GM12878 (cell line): ENCODE measurements at regions not wholly inside any gene's neighbourhood (a gene's known extent, or its start where the extent isn't known, plus 50 kb on each side); places are given as distances from the start of the nearest gene placed in this dataset.

Experiments used
- ATAC-seq: fragments of 200-7000 bp; cut with Tn5 transposase; 3 replicates; pipeline ENCODE4 v1.9.1; 2020; ENCODE audit warnings: mild to moderate bottlenecking, moderate library complexity
- BruUV-seq: library from RNA; stranded (reverse); fragments of 400-500 nt; replicated peaks from 2 replicates; lab custom pipeline; 2021; lab: Mats Ljungman, UMichigan
- CTCF ChIA-PET: fragments of 300-600 bp; sonication (Branson Sonifier 250); formaldehyde crosslinking; extraction: SDS; loops from one replicate; lab custom pipeline; 2021; ENCODE audit warnings: inconsistent platforms; lab: Yijun Ruan, JAX
- POLR2A ChIA-PET: fragments of 350-600 bp; formaldehyde crosslinking; extraction: SDS; loops from one replicate; lab custom pipeline; 2021; ENCODE audit warnings: inconsistent platforms; lab: Charles Lee
- RAD21 ChIA-PET: fragments of 300-600 bp; sonication (Branson Sonifier 250); formaldehyde crosslinking; loops from one replicate; lab custom pipeline; 2023; ENCODE audit warnings: antibody characterized with exemption; ENCODE audit not compliant: unreplicated experiment; lab: Charles Lee
- SMC1A ChIA-PET: fragments of 300-600 bp; sonication (Branson Sonifier 250); formaldehyde crosslinking; loops from one replicate; lab custom pipeline; 2023; ENCODE audit not compliant: unreplicated experiment, uncharacterized antibody; lab: Charles Lee
- DNase-seq: peaks from one replicate; pipeline ENCODE4 v3.0.0-alpha.2; 2011; ENCODE audit warnings: low read depth, low spot score
- FAIRE-seq: peaks from 3 replicates; lab custom pipeline; 2011; peaks lifted over from hg19 to GRCh38; lab: Jason Lieb, UNC
- H2AFZ ChIP-seq: 2 replicates; pipeline ENCODE4 v1.6.0; 2011; ENCODE audit warnings: low read depth, low read length, control low read depth; ENCODE audit not compliant: control insufficient read depth
- H3K27ac ChIP-seq: 2 replicates; pipeline ENCODE4 v1.5.1; 2011; ENCODE audit warnings: control low read depth; ENCODE audit not compliant: control insufficient read depth, insufficient read depth
- H3K27me3 ChIP-seq, 2 experiments: replicated peaks in 1 of 2; 2 replicates each; pipeline versions ENCODE4 v1.6.0 to v1.6.1; 2011; ENCODE audit warnings: low read length in 1 of 2; ENCODE audit not compliant: control insufficient read depth in 2 of 2, insufficient read depth in 2 of 2
- H3K36me3 ChIP-seq, 2 experiments: 2 replicates each; pipeline ENCODE4 v1.5.1; 2011; ENCODE audit warnings: low read length in 1 of 2; ENCODE audit not compliant: control insufficient read depth in 2 of 2, insufficient read depth in 2 of 2
- H3K4me1 ChIP-seq: 2 replicates; pipeline ENCODE4 v1.6.1; 2011; ENCODE audit warnings: mild to moderate bottlenecking, low read length, moderate library complexity, mixed read lengths; ENCODE audit not compliant: control insufficient read depth, insufficient read depth
- H3K4me2 ChIP-seq: 2 replicates; pipeline ENCODE4 v1.6.0; 2011; ENCODE audit warnings: control low read depth; ENCODE audit not compliant: control insufficient read depth, insufficient read depth
- H3K4me3 ChIP-seq: fragments of 200-600 bp; sonication (generic); 2 replicates; pipeline ENCODE4 v1.5.1; 2016
- H3K79me2 ChIP-seq: 2 replicates; pipeline ENCODE4 v1.6.0; 2011; ENCODE audit warnings: low read length; ENCODE audit not compliant: control insufficient read depth, insufficient read depth
- H3K9ac ChIP-seq: 2 replicates; pipeline ENCODE4 v1.8.0; 2011; ENCODE audit warnings: low read length, control low read depth, mixed read lengths; ENCODE audit not compliant: control insufficient read depth, insufficient read depth
- H3K9me3 ChIP-seq: replicated peaks from 3 replicates; pipeline ENCODE4 v1.5.1; 2011; ENCODE audit warnings: mild to moderate bottlenecking, low read length; ENCODE audit not compliant: control insufficient read depth, insufficient read depth
- H4K20me1 ChIP-seq: 2 replicates; pipeline ENCODE4 v1.6.0; 2011; ENCODE audit not compliant: control insufficient read depth, insufficient read depth
- ASH2L ChIP-seq: fragments of 300-600, 200-600 bp; sonication (generic); IDR thresholded peaks from 2 replicates; pipeline ENCODE4 v1.6.1; 2017; ENCODE audit warnings: low read depth, mild to moderate bottlenecking, borderline replicate concordance
- ATF2 ChIP-seq: IDR thresholded peaks from 2 replicates; pipeline ENCODE4 v1.6.1; 2012; ENCODE audit warnings: low read length, inconsistent platforms
- CHD1 ChIP-seq: IDR thresholded peaks from 2 replicates; pipeline ENCODE4 v1.6.1; 2012; ENCODE audit warnings: low read depth, low read length, improper control_type of control experiment
- CHD4 ChIP-seq: fragments of 200-600 bp; sonication (generic); IDR thresholded peaks from 2 replicates; pipeline ENCODE4 v1.6.1; 2016; ENCODE audit warnings: mild to moderate bottlenecking
- ESRRA ChIP-seq: IDR thresholded peaks from 2 replicates; pipeline ENCODE4 v1.6.1; 2012; ENCODE audit warnings: mild to moderate bottlenecking, low read length, improper control_type of control experiment
- MEF2A ChIP-seq: IDR thresholded peaks from 2 replicates; pipeline ENCODE4 v1.6.1; 2011; ENCODE audit warnings: low read depth, mild to moderate bottlenecking, low read length, moderate library complexity; ENCODE audit not compliant: insufficient read depth
- PAX5 ChIP-seq: IDR thresholded peaks from 2 replicates; pipeline ENCODE4 v1.6.1; 2011; ENCODE audit warnings: low read depth, low read length, borderline replicate concordance
- SIN3A ChIP-seq: IDR thresholded peaks from 2 replicates; pipeline ENCODE4 v1.6.1; 2012; ENCODE audit warnings: low read depth, low read length, improper control_type of control experiment
- SMAD1 ChIP-seq: fragments of 450-650 bp; IDR thresholded peaks from 2 replicates; pipeline ENCODE4 v1.6.1; 2018; ENCODE audit warnings: mild to moderate bottlenecking, low read depth; ENCODE audit not compliant: partially characterized antibody
- SMAD5 ChIP-seq: IDR thresholded peaks from 2 replicates; pipeline ENCODE4 v1.6.1; 2016; ENCODE audit warnings: antibody characterized with exemption, low read depth
- STAT1 ChIP-seq: fragments of 450-650 bp; conservative IDR thresholded peaks from 2 replicates; pipeline ENCODE4 v1.6.1; 2014; ENCODE audit warnings: antibody characterized with exemption, mild to moderate bottlenecking
- SUZ12 ChIP-seq: fragments of 200-600 bp; sonication (generic); IDR thresholded peaks from one replicate; pipeline ENCODE4 v1.6.1; 2018; ENCODE audit warnings: antibody characterized with exemption, mild to moderate bottlenecking; ENCODE audit not compliant: unreplicated experiment
- ZNF207 ChIP-seq: fragments of 450-650 bp; IDR thresholded peaks from 2 replicates; pipeline ENCODE4 v1.6.1; 2014; ENCODE audit warnings: antibody characterized with exemption, mild to moderate bottlenecking, borderline replicate concordance
- ZNF217 ChIP-seq: fragments of 450-650 bp; IDR thresholded peaks from 2 replicates; pipeline ENCODE4 v1.6.1; 2017; ENCODE audit warnings: antibody characterized with exemption, mild to moderate bottlenecking
- ZNF384 ChIP-seq: IDR thresholded peaks from 2 replicates; pipeline ENCODE4 v1.6.1; 2012; ENCODE audit warnings: low read depth, mild to moderate bottlenecking, low read length, improper control_type of control experiment, borderline replicate concordance
- WGBS: methylation state at CpG from one replicate; pipeline ENCODE4 v1.1.6; 2016; ENCODE audit warnings: low lambda C conversion rate; ENCODE audit not compliant: insufficient replicate concordance, insufficient coverage; ENCODE audit errors: missing lambda C conversion rate; 5-methylcytosine and 5-hydroxymethylcytosine counted together
- in situ Hi-C: fragments of 300-500 bp; cut with MboI; formaldehyde crosslinking; loops from 9 replicates; pipeline ENCODE4 v1.14.3; 2018; ENCODE audit warnings: mixed read lengths
- intact Hi-C: fragments of 100-400 bp; cut with micrococcal nuclease; formaldehyde crosslinking; loops from one replicate; pipeline ENCODE4 v1.14.2; 2022; ENCODE audit not compliant: unreplicated experiment
- TF ChIP-seq, protein P1 (sequence below): fragments of 450-650 bp; IDR thresholded peaks from 2 replicates; pipeline ENCODE4 v1.6.1; 2016; ENCODE audit warnings: mild to moderate bottlenecking, moderate library complexity, borderline replicate concordance
- TF ChIP-seq, protein P2 (sequence below): fragments of 450-650 bp; conservative IDR thresholded peaks from 2 replicates; pipeline ENCODE4 v1.6.1; 2017; ENCODE audit warnings: mild to moderate bottlenecking, moderate library complexity
- TF ChIP-seq, protein P3 (sequence below): IDR thresholded peaks from 2 replicates; pipeline ENCODE4 v1.6.1; 2011; ENCODE audit warnings: low read depth, mild to moderate bottlenecking, low read length, moderate library complexity, borderline replicate concordance; ENCODE audit errors: extremely low read depth

DNA sequence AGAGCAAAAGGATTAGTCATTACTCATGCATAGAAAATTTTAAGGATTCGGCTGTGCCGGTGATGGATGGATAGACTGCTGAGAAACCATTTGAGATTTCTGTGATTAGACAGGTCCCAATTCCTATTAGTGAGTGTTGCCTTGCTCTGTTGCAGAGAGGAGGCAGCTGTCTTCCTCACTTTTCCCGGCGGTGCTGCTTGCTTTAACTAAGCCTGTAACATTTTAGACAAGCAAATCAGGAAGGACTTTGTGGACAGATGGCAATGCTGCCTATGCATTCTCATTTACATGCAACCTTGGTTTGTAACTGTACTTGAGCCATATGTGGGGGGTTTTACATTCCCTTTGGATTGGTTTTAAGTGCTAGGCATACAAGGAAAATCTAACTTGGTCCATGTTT lies 1176.3 kb downstream of the CDH18 start (continued):
- TF ChIP-seq ASH2L (no peak), MEF2A (no peak), ATF2 (no peak), SMAD1 (no peak), ZNF207 (no peak), SIN3A (no peak)
- TF ChIP-seq, protein P1, sequence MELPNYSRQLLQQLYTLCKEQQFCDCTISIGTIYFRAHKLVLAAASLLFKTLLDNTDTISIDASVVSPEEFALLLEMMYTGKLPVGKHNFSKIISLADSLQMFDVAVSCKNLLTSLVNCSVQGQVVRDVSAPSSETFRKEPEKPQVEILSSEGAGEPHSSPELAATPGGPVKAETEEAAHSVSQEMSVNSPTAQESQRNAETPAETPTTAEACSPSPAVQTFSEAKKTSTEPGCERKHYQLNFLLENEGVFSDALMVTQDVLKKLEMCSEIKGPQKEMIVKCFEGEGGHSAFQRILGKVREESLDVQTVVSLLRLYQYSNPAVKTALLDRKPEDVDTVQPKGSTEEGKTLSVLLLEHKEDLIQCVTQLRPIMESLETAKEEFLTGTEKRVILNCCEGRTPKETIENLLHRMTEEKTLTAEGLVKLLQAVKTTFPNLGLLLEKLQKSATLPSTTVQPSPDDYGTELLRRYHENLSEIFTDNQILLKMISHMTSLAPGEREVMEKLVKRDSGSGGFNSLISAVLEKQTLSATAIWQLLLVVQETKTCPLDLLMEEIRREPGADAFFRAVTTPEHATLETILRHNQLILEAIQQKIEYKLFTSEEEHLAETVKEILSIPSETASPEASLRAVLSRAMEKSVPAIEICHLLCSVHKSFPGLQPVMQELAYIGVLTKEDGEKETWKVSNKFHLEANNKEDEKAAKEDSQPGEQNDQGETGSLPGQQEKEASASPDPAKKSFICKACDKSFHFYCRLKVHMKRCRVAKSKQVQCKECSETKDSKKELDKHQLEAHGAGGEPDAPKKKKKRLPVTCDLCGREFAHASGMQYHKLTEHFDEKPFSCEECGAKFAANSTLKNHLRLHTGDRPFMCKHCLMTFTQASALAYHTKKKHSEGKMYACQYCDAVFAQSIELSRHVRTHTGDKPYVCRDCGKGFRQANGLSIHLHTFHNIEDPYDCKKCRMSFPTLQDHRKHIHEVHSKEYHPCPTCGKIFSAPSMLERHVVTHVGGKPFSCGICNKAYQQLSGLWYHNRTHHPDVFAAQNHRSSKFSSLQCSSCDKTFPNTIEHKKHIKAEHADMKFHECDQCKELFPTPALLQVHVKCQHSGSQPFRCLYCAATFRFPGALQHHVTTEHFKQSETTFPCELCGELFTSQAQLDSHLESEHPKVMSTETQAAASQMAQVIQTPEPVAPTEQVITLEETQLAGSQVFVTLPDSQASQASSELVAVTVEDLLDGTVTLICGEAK = no peak

- intact Hi-C loops (no loop called here), in situ Hi-C loops (no loop called here)
- no peak overlapping the region for H3K9ac ChIP-seq
- no peak overlapping the region for H3K4me3 ChIP-seq
- DNase-seq (no peak), FAIRE-seq (no peak), ATAC-seq (no peak)
- H3K9me3 ChIP-seq = no peaks in the 10 kb centered on the region
- ChIA-PET RAD21 (no interaction called here), POLR2A (no interaction called here), CTCF (no interaction called here), SMC1A (no interaction called here)
- no peaks in the 10 kb centered on the region for H3K79me2 ChIP-seq
- no peaks in the 10 kb centered on the region for H3K27me3 ChIP-seq
- BruUV-seq = no TSS peak
- no peaks in the 10 kb centered on the region for H4K20me1 ChIP-seq
- H3K4me2 ChIP-seq = no peak overlapping the region
- H3K4me1 ChIP-seq = no peaks in the 10 kb centered on the region
- no peaks in the 10 kb centered on the region for H3K36me3 ChIP-seq
- WGBS = 92% methylated on average over 1 of the region's 1 CpG
- no peak overlapping the region for H2AFZ ChIP-seq
- H3K27ac ChIP-seq = no peak overlapping the region
- TF ChIP-seq, protein P2, sequence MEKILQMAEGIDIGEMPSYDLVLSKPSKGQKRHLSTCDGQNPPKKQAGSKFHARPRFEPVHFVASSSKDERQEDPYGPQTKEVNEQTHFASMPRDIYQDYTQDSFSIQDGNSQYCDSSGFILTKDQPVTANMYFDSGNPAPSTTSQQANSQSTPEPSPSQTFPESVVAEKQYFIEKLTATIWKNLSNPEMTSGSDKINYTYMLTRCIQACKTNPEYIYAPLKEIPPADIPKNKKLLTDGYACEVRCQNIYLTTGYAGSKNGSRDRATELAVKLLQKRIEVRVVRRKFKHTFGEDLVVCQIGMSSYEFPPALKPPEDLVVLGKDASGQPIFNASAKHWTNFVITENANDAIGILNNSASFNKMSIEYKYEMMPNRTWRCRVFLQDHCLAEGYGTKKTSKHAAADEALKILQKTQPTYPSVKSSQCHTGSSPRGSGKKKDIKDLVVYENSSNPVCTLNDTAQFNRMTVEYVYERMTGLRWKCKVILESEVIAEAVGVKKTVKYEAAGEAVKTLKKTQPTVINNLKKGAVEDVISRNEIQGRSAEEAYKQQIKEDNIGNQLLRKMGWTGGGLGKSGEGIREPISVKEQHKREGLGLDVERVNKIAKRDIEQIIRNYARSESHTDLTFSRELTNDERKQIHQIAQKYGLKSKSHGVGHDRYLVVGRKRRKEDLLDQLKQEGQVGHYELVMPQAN = no peak
- TF ChIP-seq PAX5 (no peak), CHD4 (no peak), STAT1 (no peak), CHD1 (no peak), SUZ12 (no peak), ZNF384 (no peak), SMAD5 (no peak), ZNF217 (no peak), ESRRA (no peak)
- TF ChIP-seq, protein P3, sequence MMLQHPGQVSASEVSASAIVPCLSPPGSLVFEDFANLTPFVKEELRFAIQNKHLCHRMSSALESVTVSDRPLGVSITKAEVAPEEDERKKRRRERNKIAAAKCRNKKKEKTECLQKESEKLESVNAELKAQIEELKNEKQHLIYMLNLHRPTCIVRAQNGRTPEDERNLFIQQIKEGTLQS = no peak
Observed at GRCh38 chr5:18828351-18828750, 1159.6 kb downstream of the CDH18 start.
